ENCODE measurements at regions not wholly inside any gene's neighbourhood (a gene's known extent, or its start where the extent isn't known, plus 50 kb on each side); places are given as distances from the start of the nearest gene placed in this dataset.

DNA sequence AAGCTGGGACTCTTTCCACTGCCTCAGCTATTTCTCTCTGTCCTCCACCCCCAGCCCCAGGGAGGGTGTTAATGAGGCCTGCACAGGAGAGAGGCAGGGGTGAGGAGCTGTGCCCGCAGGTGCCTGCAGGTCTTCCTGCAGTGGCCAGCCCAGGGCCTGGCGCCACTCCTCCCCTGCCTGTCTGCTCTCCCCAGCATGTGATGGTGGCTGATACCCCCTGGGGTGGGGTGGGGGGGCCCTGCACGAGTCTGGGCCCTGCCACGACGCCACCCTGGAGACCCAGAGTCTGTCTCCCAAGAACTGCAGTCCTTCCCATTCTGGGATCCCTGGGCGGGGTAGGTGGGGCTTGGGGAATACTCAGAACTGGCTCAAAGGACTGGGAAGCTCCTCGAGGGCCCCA, 166.4 kb upstream of the SMIM23 start:
- no peaks in the 10 kb centered on the region for H3K36me3 ChIP-seq (ENCODE audit: control insufficient read depth, insufficient read depth, low read length)
- H3K27me3 ChIP-seq (replicated peaks; ENCODE audit: control insufficient read depth, insufficient read depth, low read length) = no peaks in the 10 kb centered on the region; the same call in none of the 2 replicates
- TF ChIP-seq, protein P1, sequence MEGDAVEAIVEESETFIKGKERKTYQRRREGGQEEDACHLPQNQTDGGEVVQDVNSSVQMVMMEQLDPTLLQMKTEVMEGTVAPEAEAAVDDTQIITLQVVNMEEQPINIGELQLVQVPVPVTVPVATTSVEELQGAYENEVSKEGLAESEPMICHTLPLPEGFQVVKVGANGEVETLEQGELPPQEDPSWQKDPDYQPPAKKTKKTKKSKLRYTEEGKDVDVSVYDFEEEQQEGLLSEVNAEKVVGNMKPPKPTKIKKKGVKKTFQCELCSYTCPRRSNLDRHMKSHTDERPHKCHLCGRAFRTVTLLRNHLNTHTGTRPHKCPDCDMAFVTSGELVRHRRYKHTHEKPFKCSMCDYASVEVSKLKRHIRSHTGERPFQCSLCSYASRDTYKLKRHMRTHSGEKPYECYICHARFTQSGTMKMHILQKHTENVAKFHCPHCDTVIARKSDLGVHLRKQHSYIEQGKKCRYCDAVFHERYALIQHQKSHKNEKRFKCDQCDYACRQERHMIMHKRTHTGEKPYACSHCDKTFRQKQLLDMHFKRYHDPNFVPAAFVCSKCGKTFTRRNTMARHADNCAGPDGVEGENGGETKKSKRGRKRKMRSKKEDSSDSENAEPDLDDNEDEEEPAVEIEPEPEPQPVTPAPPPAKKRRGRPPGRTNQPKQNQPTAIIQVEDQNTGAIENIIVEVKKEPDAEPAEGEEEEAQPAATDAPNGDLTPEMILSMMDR (IDR thresholded peaks at IDR 0.05; ENCODE audit: insufficient read depth, low read length, poor library complexity, severe bottlenecking) = no peak
- no peak for DNase-seq (ENCODE audit: extremely low read depth, insufficient read length)
- H3K4me3 ChIP-seq (replicated peaks; ENCODE audit: low read depth, low read length) = no peak overlapping the region

DNA sequence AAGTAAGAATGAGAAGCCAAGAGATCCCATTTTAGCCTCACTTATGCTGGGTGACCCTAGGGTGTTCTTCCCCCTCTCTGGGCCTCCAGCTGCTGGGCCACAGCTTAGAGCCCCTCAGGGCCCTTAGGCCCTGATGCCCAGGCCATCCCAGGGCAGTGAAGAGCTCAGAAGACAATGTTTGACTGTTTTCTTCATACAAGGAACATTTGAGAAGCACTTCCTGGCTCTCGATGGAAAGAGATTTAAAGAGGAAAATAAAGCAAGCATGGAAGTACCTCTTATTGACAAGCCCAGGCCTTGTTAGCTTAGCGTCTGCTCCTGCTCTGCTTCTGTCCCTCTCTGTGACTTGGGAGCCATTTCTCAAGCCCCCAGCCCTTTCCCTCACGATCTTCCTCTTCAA, 165.9 kb upstream of the SMIM23 start:
- Histone ChIP-seq H3K4me3 (replicated peaks; ENCODE audit: low read depth, low read length) (no peak overlapping the region), H3K36me3 (ENCODE audit: control insufficient read depth, insufficient read depth, low read length) (no peaks in the 10 kb centered on the region), H3K27me3 (replicated peaks; ENCODE audit: control insufficient read depth, insufficient read depth, low read length) (no peaks in the 10 kb centered on the region; the same call in none of the 2 replicates)
- TF ChIP-seq, protein P1 (IDR thresholded peaks at IDR 0.05; ENCODE audit: insufficient read depth, low read length, poor library complexity, severe bottlenecking) = no peak
- DNase-seq (ENCODE audit: extremely low read depth, insufficient read length) = no peak

DNA sequence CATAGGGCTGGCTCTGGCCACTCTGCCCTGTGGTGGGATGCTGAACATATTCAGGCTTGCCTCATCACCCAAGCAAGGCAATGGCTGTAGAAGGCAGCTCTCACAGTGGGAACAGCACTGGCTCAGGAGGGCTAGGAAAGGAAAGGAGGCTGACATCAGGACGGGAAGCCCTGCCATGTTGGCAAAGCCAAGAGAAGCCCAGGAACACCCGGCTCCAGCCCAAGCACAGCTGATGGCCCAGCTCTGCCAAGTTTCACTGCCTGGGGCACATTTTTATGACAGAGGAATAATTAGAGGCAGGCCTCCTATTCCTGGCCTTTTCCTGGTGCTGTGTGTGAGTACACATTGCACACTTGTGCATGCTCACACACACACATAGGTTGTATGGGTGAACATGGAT, 163.6 kb upstream of the SMIM23 start:
- TF ChIP-seq, protein P1 (IDR thresholded peaks at IDR 0.05; ENCODE audit: insufficient read depth, low read length, poor library complexity, severe bottlenecking) = no peak
- DNase-seq (ENCODE audit: extremely low read depth, insufficient read length) = no peak
- H3K27me3 ChIP-seq (replicated peaks; ENCODE audit: control insufficient read depth, insufficient read depth, low read length) = no peaks in the 10 kb centered on the region; the same call in none of the 2 replicates
- no peaks in the 10 kb centered on the region for H3K36me3 ChIP-seq (ENCODE audit: control insufficient read depth, insufficient read depth, low read length)
- H3K4me3 ChIP-seq (replicated peaks; ENCODE audit: low read depth, low read length) = no peak overlapping the region

DNA sequence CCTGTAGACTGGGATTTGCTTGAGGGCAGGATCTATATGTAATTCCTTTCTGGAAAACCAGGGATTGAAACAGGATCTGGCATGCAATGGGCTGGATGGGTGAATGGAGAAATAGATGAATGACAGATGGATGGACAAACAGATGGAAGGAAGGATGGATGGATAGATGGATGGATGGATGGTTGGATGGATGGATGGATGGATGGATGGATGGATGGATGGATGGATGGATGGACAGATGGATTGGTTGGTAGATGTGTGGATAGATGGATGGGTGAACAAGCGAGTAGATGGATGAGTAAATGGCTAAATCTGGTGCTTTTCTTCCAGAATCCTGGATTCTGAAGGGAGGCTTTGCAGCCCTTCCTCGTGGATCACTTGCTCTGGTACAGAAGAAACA, 162.5 kb upstream of the SMIM23 start:
- Histone ChIP-seq H3K4me3 (replicated peaks; ENCODE audit: low read depth, low read length) (no peak overlapping the region), H3K27me3 (replicated peaks; ENCODE audit: control insufficient read depth, insufficient read depth, low read length) (no peaks in the 10 kb centered on the region; the same call in 1 of the 2 replicates), H3K36me3 (ENCODE audit: control insufficient read depth, insufficient read depth, low read length) (no peaks in the 10 kb centered on the region)
- TF ChIP-seq, protein P1 (IDR thresholded peaks at IDR 0.05; ENCODE audit: insufficient read depth, low read length, poor library complexity, severe bottlenecking) = no peak
- no peak for DNase-seq (ENCODE audit: extremely low read depth, insufficient read length)

DNA sequence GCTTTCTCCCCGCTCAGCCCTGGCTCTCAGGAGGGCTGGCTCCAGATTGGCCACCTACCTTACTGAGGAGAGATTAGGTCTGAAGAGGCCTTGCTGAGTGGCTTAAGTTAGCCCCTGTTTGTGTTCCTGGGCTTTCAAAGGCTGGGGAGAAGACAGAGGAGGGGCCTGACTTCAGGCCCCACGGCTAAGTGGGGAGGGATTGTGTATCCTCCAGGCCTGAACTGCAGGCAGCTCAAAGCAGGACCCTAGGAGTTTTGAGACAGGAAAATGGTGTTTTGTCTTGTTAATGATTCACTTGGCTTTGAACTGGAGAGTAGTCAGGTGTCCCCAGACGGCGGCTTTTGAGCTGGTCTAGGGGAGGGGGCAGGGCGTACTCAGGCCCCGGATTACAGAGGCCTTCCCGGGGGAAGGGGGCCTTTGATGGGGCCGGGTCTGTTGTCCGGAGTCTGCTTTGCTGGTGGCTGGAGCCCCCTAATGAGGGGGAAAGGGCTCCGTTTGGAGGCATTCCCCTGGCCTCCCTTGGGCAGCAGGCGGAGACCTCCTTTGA, 162.0 kb upstream of the SMIM23 start:
- Histone ChIP-seq H3K36me3 (ENCODE audit: control insufficient read depth, insufficient read depth, low read length) (no peaks in the 10 kb centered on the region), H3K4me3 (replicated peaks; ENCODE audit: low read depth, low read length) (no peak overlapping the region), H3K27me3 (replicated peaks; ENCODE audit: control insufficient read depth, insufficient read depth, low read length) (no peaks in the 10 kb centered on the region; the same call in 1 of the 2 replicates)
- TF ChIP-seq, protein P1 (IDR thresholded peaks at IDR 0.05; ENCODE audit: insufficient read depth, low read length, poor library complexity, severe bottlenecking) = no peak
- DNase-seq (ENCODE audit: extremely low read depth, insufficient read length) = no peak

DNA sequence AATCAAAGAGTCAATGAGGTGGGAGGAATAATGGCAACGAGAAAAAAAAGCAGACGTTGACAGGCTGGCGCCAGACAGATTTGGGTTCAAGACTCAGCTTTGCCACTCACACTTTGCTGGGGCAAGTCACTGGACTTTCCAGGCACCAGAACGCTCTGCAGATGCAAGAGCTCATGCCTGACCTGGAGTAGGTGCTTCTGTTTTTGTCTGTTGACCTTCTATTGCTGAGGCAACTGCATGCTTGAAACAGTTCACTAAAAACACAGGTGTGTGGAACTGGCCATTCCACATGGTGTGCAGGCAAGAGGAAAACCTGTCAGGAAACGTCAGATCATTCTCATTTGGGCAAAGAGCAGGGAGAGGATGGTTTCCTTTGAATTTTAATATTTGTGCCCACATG, 161.2 kb upstream of the SMIM23 start:
- DNase-seq (ENCODE audit: extremely low read depth, insufficient read length) = no peak
- no peaks in the 10 kb centered on the region for H3K36me3 ChIP-seq (ENCODE audit: control insufficient read depth, insufficient read depth, low read length)
- no peaks in the 10 kb centered on the region; the same call in 1 of the 2 replicates for H3K27me3 ChIP-seq (replicated peaks; ENCODE audit: control insufficient read depth, insufficient read depth, low read length)
- H3K4me3 ChIP-seq (replicated peaks; ENCODE audit: low read depth, low read length) = no peak overlapping the region
- TF ChIP-seq, protein P1 (IDR thresholded peaks at IDR 0.05; ENCODE audit: insufficient read depth, low read length, poor library complexity, severe bottlenecking) = no peak

Measured in GM06990 (cell line).